SK-N-SH (cell line): ENCODE measurements at regions not wholly inside any gene's neighbourhood (a gene's known extent, or its start where the extent isn't known, plus 50 kb on each side); places are given as distances from the start of the nearest gene placed in this dataset.

Experiments
- CTCF ChIA-PET: fragments of 300-600, 350-600 bp; formaldehyde crosslinking; extraction: SDS; loops from one replicate; lab custom pipeline; 2021; lab: Yijun Ruan, JAX
- POLR2A ChIA-PET: fragments of 350-600 bp; sonication (Branson Sonifier 250); formaldehyde crosslinking; extraction: SDS; loops from one replicate; lab custom pipeline; 2020; ENCODE audit warnings: antibody characterized with exemption, inconsistent platforms; lab: Yijun Ruan, JAX
- DNase-seq: peaks from one replicate; pipeline ENCODE4 v3.0.0; 2012
- H2AFZ ChIP-seq: fragments of 200-600 bp; sonication (generic); 2 replicates; pipeline ENCODE4 v1.8.1; 2016; ENCODE audit warnings: antibody characterized with exemption, mild to moderate bottlenecking, low read depth
- H3F3A ChIP-seq: fragments of 200-600 bp; sonication (generic); replicated peaks from 2 replicates; pipeline ENCODE3; 2016; ENCODE audit warnings: antibody characterized with exemption, mild to moderate bottlenecking; ENCODE audit not compliant: insufficient read depth
- H3K27ac ChIP-seq, 2 experiments: fragments of 200-500 bp in 1 of 2; fragments of 200-600 bp in 1 of 2; sonication (Bioruptor generic) in 1 of 2; sonication (generic), shearing (Covaris generic) in 1 of 2; 2 replicates each; pipeline versions ENCODE4 v1.5.1 to v1.6.1; 2014 to 2016; ENCODE audit warnings: low read depth in 2 of 2, inconsistent platforms in 1 of 2, low read length in 1 of 2, mild to moderate bottlenecking in 1 of 2, mixed read lengths in 1 of 2
- H3K27me3 ChIP-seq: fragments of 200-600 bp; sonication (generic), shearing (Covaris generic); 2 replicates; pipeline ENCODE4 v1.6.1; 2016; ENCODE audit warnings: mixed run types; ENCODE audit not compliant: insufficient read depth
- H3K36me3 ChIP-seq, 2 experiments: fragments of 200-500 bp in 1 of 2; fragments of 200-600 bp in 1 of 2; sonication (Bioruptor generic) in 1 of 2; sonication (generic) in 1 of 2; replicated peaks in 1 of 2; 2 replicates each; pipeline versions ENCODE3 to v1.5.1; 2014 to 2016; ENCODE audit warnings: low read length in 1 of 2, mild to moderate bottlenecking in 1 of 2; ENCODE audit not compliant: insufficient read depth in 2 of 2, control insufficient read depth in 1 of 2
- H3K4me1 ChIP-seq, 2 experiments: fragments of 200-500 bp in 1 of 2; fragments of 200-600 bp in 1 of 2; sonication (Bioruptor generic) in 1 of 2; sonication (generic), shearing (Covaris generic) in 1 of 2; 2 replicates each; pipeline versions ENCODE4 v1.5.1 to v1.6.1; 2014 to 2016; ENCODE audit warnings: low read depth in 1 of 2, low read length in 1 of 2, mixed run types in 1 of 2; ENCODE audit not compliant: insufficient read depth in 2 of 2, control insufficient read depth in 1 of 2
- H3K4me2 ChIP-seq: fragments of 200-600 bp; sonication (generic), shearing (Covaris generic); 2 replicates; pipeline ENCODE4 v1.6.1; 2017; ENCODE audit warnings: mixed run types
- H3K4me3 ChIP-seq, 2 experiments: fragments of 200-500 bp in 1 of 2; fragments of 200-600 bp in 1 of 2; sonication (Bioruptor generic) in 1 of 2; sonication (generic), shearing (Covaris generic) in 1 of 2; 2 replicates each; pipeline versions ENCODE4 v1.5.1 to v1.8.1; 2014 to 2016; ENCODE audit warnings: low read depth in 2 of 2, inconsistent platforms in 1 of 2, low read length in 1 of 2, mild to moderate bottlenecking in 1 of 2, mixed read lengths in 1 of 2, moderate library complexity in 1 of 2
- H3K79me2 ChIP-seq: fragments of 200-600 bp; sonication (generic); 2 replicates; pipeline ENCODE4 v1.8.1; 2017; ENCODE audit warnings: mild to moderate bottlenecking; ENCODE audit not compliant: insufficient read depth
- H3K9ac ChIP-seq: fragments of 200-600 bp; sonication (generic); 2 replicates; pipeline ENCODE4 v1.6.1; 2017; ENCODE audit warnings: mixed run types
- H3K9me2 ChIP-seq: fragments of 200-600 bp; sonication (generic); 2 replicates; pipeline ENCODE4 v1.6.1; 2017; ENCODE audit warnings: mixed run types
- H3K9me3 ChIP-seq: fragments of 200-600 bp; sonication (generic); 2 replicates; pipeline ENCODE4 v1.6.1; 2017; ENCODE audit warnings: mixed run types, mild to moderate bottlenecking, moderate library complexity
- H4K20me1 ChIP-seq: fragments of 200-600 bp; sonication (generic); 2 replicates; pipeline ENCODE4 v1.6.1; 2017; ENCODE audit warnings: mild to moderate bottlenecking, mixed run types; ENCODE audit not compliant: insufficient read depth
- EP300 ChIP-seq, 2 experiments: IDR thresholded peaks; 2 replicates each; pipeline versions ENCODE4 v1.4.0 to v1.6.1; 2012; ENCODE audit warnings: borderline replicate concordance in 1 of 2, low read depth in 1 of 2, low read length in 1 of 2
- FOSL2 ChIP-seq: IDR thresholded peaks from 2 replicates; pipeline ENCODE4 v1.4.0; 2012; ENCODE audit warnings: low read depth, mild to moderate bottlenecking, moderate library complexity, borderline replicate concordance
- FOXJ3 ChIP-seq: sonication (generic); formaldehyde crosslinking; IDR thresholded peaks from 2 replicates; pipeline ENCODE4 v1.5.1; 2020; ENCODE audit warnings: mild to moderate bottlenecking, missing genetic modification reagents
- FOXM1 ChIP-seq: IDR thresholded peaks from 2 replicates; pipeline ENCODE4 v1.4.0; 2012; ENCODE audit warnings: low read depth, mild to moderate bottlenecking
- MEF2A ChIP-seq: IDR thresholded peaks from 2 replicates; pipeline ENCODE4 v1.4.0; 2012; ENCODE audit warnings: low read depth, borderline replicate concordance
- MXI1 ChIP-seq: IDR thresholded peaks from 2 replicates; pipeline ENCODE4 v1.6.1; 2012; ENCODE audit warnings: mild to moderate bottlenecking, low read depth, low read length, improper control_type of control experiment
- NFIC ChIP-seq: IDR thresholded peaks from 2 replicates; pipeline ENCODE4 v1.4.0; 2012; ENCODE audit warnings: borderline replicate concordance
- NRF1 ChIP-seq: IDR thresholded peaks from 2 replicates; pipeline ENCODE4 v1.6.1; 2012; ENCODE audit warnings: low read depth, mild to moderate bottlenecking, low read length
- RAD21 ChIP-seq: IDR thresholded peaks from 2 replicates; pipeline ENCODE4 v1.6.1; 2012; ENCODE audit warnings: mild to moderate bottlenecking, low read length
- RXRA ChIP-seq: IDR thresholded peaks from 2 replicates; pipeline ENCODE4 v1.4.0; 2012; ENCODE audit warnings: low read depth, mild to moderate bottlenecking, borderline replicate concordance
- SIN3A ChIP-seq: IDR thresholded peaks from 2 replicates; pipeline ENCODE4 v1.6.1; 2012; ENCODE audit warnings: low read depth, mild to moderate bottlenecking, low read length, moderate library complexity, borderline replicate concordance
- SMC3 ChIP-seq: IDR thresholded peaks from 2 replicates; pipeline ENCODE4 v1.6.1; 2012; ENCODE audit warnings: low read depth, low read length, improper control_type of control experiment
- TAF1 ChIP-seq: IDR thresholded peaks from 2 replicates; pipeline ENCODE4 v1.6.1; 2012; ENCODE audit warnings: low read depth, mild to moderate bottlenecking, low read length, moderate library complexity, borderline replicate concordance
- TCF12 ChIP-seq: IDR thresholded peaks from 2 replicates; pipeline ENCODE4 v1.4.0; 2012
- TEAD4 ChIP-seq: IDR thresholded peaks from 2 replicates; pipeline ENCODE4 v1.4.0; 2012; ENCODE audit warnings: mild to moderate bottlenecking, borderline replicate concordance; ENCODE audit not compliant: insufficient read depth
- YY1 ChIP-seq: IDR thresholded peaks from 2 replicates; pipeline ENCODE4 v1.4.0; 2012; ENCODE audit warnings: low read depth, mild to moderate bottlenecking
- WGBS: methylation state at CpG from one replicate; pipeline ENCODE4 v1.1.6; 2017; ENCODE audit warnings: low lambda C conversion rate; 5-methylcytosine and 5-hydroxymethylcytosine counted together
- TF ChIP-seq, protein P1 (sequence below): fragments of 150-350 bp; IDR thresholded peaks from 2 replicates; pipeline ENCODE4 v1.6.1; 2017; ENCODE audit warnings: antibody characterized with exemption, low read length, low read depth, borderline replicate concordance
- TF ChIP-seq, protein P2 (sequence below): IDR thresholded peaks from 2 replicates; pipeline ENCODE4 v1.6.1; 2012; ENCODE audit warnings: mild to moderate bottlenecking, low read depth, low read length, moderate library complexity
- TF ChIP-seq, protein P3 (sequence below): IDR thresholded peaks from 2 replicates; pipeline ENCODE4; 2012
- TF ChIP-seq, protein P4 (sequence below): IDR thresholded peaks from 2 replicates; pipeline ENCODE4 v1.4.0; 2012; ENCODE audit warnings: low read depth, borderline replicate concordance

DNA sequence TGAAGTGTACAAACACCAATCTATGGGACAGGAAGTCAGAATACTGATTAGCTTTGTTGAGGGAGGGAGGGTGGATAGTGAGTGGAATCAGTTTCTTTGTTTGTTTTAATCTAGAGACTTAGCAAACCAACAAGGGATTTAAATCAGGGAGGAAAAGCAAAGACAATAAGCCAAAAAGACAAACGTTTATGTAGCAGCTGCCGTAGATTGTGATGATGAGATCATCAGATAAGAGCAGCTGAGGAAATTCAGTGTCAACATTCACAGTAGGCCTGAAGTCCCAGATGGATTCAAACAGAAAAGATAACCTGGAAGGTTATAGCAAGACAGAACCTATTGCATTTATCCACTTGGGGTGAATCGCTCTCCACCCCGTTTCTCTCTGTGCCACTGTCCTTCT, 104.9 kb upstream of the SYNDIG1 start:
- 28% methylated on average over 4 of the region's 4 CpGs for WGBS
- H3K9ac ChIP-seq: no peak overlapping the region
- no peaks in the 10 kb centered on the region for H3K9me2 ChIP-seq
- no peaks in the 10 kb centered on the region for H3K79me2 ChIP-seq
- ChIA-PET POLR2A (no interaction called here), CTCF (no interaction called here)
- H3K36me3 ChIP-seq: no peaks in the 10 kb centered on the region
- H3K27me3 ChIP-seq: no peaks in the 10 kb centered on the region
- H3K9me3 ChIP-seq: no peaks in the 10 kb centered on the region
- H3K4me3 ChIP-seq: no peak overlapping the region
- no peak overlapping the region for H2AFZ ChIP-seq
- H3K4me2 ChIP-seq: no peak overlapping the region
- no peak for DNase-seq
- H3K4me1 ChIP-seq: no peaks in the 10 kb centered on the region
- TF ChIP-seq, protein P1, sequence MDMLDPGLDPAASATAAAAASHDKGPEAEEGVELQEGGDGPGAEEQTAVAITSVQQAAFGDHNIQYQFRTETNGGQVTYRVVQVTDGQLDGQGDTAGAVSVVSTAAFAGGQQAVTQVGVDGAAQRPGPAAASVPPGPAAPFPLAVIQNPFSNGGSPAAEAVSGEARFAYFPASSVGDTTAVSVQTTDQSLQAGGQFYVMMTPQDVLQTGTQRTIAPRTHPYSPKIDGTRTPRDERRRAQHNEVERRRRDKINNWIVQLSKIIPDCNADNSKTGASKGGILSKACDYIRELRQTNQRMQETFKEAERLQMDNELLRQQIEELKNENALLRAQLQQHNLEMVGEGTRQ: no peak
- TF ChIP-seq FOXJ3 (no peak), MXI1 (no peak), NRF1 (no peak), SMC3 (no peak), SIN3A (no peak), TAF1 (no peak), RAD21 (no peak), YY1 (no peak), MEF2A (no peak), RXRA (no peak), EP300 (IDR thresholded peaks at IDR 0.05; ENCODE audit: borderline replicate concordance in 1 of 2, low read depth in 1 of 2, low read length in 1 of 2) (no peak), TEAD4 (no peak), FOSL2 (no peak), FOXM1 (no peak), TCF12 (no peak), NFIC (no peak)
- TF ChIP-seq, protein P2, sequence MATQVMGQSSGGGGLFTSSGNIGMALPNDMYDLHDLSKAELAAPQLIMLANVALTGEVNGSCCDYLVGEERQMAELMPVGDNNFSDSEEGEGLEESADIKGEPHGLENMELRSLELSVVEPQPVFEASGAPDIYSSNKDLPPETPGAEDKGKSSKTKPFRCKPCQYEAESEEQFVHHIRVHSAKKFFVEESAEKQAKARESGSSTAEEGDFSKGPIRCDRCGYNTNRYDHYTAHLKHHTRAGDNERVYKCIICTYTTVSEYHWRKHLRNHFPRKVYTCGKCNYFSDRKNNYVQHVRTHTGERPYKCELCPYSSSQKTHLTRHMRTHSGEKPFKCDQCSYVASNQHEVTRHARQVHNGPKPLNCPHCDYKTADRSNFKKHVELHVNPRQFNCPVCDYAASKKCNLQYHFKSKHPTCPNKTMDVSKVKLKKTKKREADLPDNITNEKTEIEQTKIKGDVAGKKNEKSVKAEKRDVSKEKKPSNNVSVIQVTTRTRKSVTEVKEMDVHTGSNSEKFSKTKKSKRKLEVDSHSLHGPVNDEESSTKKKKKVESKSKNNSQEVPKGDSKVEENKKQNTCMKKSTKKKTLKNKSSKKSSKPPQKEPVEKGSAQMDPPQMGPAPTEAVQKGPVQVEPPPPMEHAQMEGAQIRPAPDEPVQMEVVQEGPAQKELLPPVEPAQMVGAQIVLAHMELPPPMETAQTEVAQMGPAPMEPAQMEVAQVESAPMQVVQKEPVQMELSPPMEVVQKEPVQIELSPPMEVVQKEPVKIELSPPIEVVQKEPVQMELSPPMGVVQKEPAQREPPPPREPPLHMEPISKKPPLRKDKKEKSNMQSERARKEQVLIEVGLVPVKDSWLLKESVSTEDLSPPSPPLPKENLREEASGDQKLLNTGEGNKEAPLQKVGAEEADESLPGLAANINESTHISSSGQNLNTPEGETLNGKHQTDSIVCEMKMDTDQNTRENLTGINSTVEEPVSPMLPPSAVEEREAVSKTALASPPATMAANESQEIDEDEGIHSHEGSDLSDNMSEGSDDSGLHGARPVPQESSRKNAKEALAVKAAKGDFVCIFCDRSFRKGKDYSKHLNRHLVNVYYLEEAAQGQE: no peak
- TF ChIP-seq, protein P3, sequence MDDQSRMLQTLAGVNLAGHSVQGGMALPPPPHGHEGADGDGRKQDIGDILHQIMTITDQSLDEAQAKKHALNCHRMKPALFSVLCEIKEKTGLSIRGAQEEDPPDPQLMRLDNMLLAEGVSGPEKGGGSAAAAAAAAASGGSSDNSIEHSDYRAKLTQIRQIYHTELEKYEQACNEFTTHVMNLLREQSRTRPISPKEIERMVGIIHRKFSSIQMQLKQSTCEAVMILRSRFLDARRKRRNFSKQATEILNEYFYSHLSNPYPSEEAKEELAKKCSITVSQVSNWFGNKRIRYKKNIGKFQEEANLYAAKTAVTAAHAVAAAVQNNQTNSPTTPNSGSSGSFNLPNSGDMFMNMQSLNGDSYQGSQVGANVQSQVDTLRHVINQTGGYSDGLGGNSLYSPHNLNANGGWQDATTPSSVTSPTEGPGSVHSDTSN: no peak
- TF ChIP-seq, protein P4, sequence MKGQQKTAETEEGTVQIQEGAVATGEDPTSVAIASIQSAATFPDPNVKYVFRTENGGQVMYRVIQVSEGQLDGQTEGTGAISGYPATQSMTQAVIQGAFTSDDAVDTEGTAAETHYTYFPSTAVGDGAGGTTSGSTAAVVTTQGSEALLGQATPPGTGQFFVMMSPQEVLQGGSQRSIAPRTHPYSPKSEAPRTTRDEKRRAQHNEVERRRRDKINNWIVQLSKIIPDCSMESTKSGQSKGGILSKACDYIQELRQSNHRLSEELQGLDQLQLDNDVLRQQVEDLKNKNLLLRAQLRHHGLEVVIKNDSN: no peak
- no peaks in the 10 kb centered on the region for H4K20me1 ChIP-seq
- no peak overlapping the region for H3K27ac ChIP-seq
- H3F3A ChIP-seq: no peaks in the 10 kb centered on the region
